ENCODE measurements at regions not wholly inside any gene's neighbourhood (a gene's known extent, or its start where the extent isn't known, plus 50 kb on each side); places are given as distances from the start of the nearest gene placed in this dataset.

DNA sequence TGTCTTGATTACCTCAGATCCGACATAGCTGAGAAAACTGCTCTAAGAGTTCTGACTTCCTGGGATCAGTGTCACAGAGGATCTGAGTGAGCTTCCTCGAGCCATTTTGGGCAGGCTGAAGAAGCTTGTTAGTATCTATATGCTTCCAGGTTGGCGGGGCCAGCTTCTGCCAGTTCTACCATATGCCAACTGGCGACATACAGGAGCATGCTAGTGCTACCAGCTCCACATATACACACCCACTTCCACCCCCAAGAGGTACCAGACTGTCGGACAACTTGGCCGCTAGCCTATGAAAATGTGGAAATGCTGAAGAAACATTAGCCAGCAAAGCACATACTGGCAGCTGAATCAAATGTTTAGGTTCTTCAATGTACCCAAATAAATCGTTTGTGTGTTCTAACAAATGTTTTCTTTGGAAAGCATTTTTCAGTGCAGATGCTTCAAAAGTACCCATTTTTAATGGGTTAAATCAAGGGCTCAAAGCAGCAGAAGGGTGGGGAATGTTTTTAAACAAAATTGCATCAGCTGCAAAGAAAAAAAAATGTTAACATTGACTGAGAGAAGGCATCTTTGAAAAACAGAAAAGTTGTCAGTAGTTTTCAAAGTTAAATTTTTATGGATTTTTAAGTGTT is 163.7 kb downstream of the KLF12 start:
- no peak for DNase-seq (ENCODE audit: extremely low spot score, unreplicated experiment)
- Mint-ChIP-seq H3K4me3 (no peak overlapping the region), H3K4me1 (ENCODE audit: unreplicated experiment) (peaks cover 4% of the 10 kb centered on the region), H3K36me3 (peaks cover 22% of the 10 kb centered on the region), H3K27me3 (no peaks in the 10 kb centered on the region), H3K9me3 (peaks cover 12% of the 10 kb centered on the region), H3K27ac (no peak overlapping the region)
- no peak for TF ChIP-seq CTCF (conservative IDR thresholded peaks at IDR 0.05)

- H3K9me3 Mint-ChIP-seq, result peaks cover 3% of the 10 kb centered on the region
- H3K36me3 Mint-ChIP-seq, result peaks cover 16% of the 10 kb centered on the region
- H3K4me3 Mint-ChIP-seq, result no peak overlapping the region
- no peak for TF ChIP-seq CTCF (conservative IDR thresholded peaks at IDR 0.05)
- H3K4me1 Mint-ChIP-seq (ENCODE audit: unreplicated experiment), result peaks cover 4% of the 10 kb centered on the region
- H3K27me3 Mint-ChIP-seq, result no peaks in the 10 kb centered on the region
- no peak overlapping the region for H3K27ac Mint-ChIP-seq
- DNase-seq (ENCODE audit: extremely low spot score, unreplicated experiment), result no peak
Observed at GRCh38 chr13:73967397-73968165, 166.6 kb downstream of the KLF12 start.

DNA sequence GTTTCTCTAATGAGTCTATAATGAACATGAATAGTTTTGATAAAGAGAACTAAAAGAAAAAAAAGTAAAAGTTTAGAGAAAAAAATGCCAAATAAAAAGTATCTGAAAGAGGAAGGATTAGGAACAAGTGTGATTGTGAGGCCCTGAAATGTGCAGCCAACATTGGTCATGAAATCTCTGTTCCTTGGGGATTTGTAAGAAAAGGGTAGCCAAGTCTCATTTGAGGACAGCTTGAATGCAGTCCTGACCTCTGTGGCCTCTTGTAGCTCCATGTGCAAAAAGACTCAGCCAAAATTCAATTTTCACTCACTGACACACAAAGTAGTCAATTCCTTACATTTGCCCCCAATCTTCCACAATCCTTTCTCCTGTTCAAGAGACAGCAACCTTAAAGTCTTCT is 167.9 kb downstream of the KLF12 start:
- Mint-ChIP-seq H3K36me3 (peaks cover 14% of the 10 kb centered on the region), H3K4me1 (ENCODE audit: unreplicated experiment) (peaks cover 4% of the 10 kb centered on the region)

GRCh38 chr13:73962284-73962683 is 171.9 kb downstream of the KLF12 start:
- peaks cover 3% of the 10 kb centered on the region for H3K36me3 Mint-ChIP-seq

More for the DNA sequence above, 167.9 kb downstream of the KLF12 start:
- no peak for DNase-seq (ENCODE audit: extremely low spot score, unreplicated experiment)
- no peak for TF ChIP-seq CTCF (conservative IDR thresholded peaks at IDR 0.05)
- no peaks in the 10 kb centered on the region for H3K27me3 Mint-ChIP-seq
- H3K4me3 Mint-ChIP-seq, result no peak overlapping the region
- H3K27ac Mint-ChIP-seq, result no peak overlapping the region
- H3K9me3 Mint-ChIP-seq, result no peaks in the 10 kb centered on the region

GRCh38 chr13:73961181-73961580 is 173.0 kb downstream of the KLF12 start:
- no peak overlapping the region for H3K27ac Mint-ChIP-seq
- peaks cover 3% of the 10 kb centered on the region for H3K9me3 Mint-ChIP-seq
- no peaks in the 10 kb centered on the region for H3K27me3 Mint-ChIP-seq
- H3K4me3 Mint-ChIP-seq, result no peak overlapping the region
- no peak for TF ChIP-seq CTCF (conservative IDR thresholded peaks at IDR 0.05)
- peaks cover 6% of the 10 kb centered on the region for H3K4me1 Mint-ChIP-seq (ENCODE audit: unreplicated experiment)
- H3K36me3 Mint-ChIP-seq, result peaks cover 3% of the 10 kb centered on the region
- DNase-seq (ENCODE audit: extremely low spot score, unreplicated experiment), result no peak

More at GRCh38 chr13:73962284-73962683, 171.9 kb downstream of the KLF12 start:
- no peak for DNase-seq (ENCODE audit: extremely low spot score, unreplicated experiment)
- H3K4me1 Mint-ChIP-seq (ENCODE audit: unreplicated experiment), result peaks cover 7% of the 10 kb centered on the region
- H3K9me3 Mint-ChIP-seq, result peaks cover 3% of the 10 kb centered on the region
- no peak overlapping the region for H3K27ac Mint-ChIP-seq
- no peak for TF ChIP-seq CTCF (conservative IDR thresholded peaks at IDR 0.05)
- H3K27me3 Mint-ChIP-seq, result no peaks in the 10 kb centered on the region
- H3K4me3 Mint-ChIP-seq, result no peak overlapping the region

All from type B pancreatic cell (in vitro differentiated cells).